IMR-90 (cell line): ENCODE measurements at regions not wholly inside any gene's neighbourhood (a gene's known extent, or its start where the extent isn't known, plus 50 kb on each side); places are given as distances from the start of the nearest gene placed in this dataset.

Experiments used
- ATAC-seq: fragments of 200-7000 bp; cut with Tn5 transposase; 2 replicates; pipeline ENCODE4 v1.9.1; 2020; ENCODE audit warnings: low read depth, mild to moderate bottlenecking, moderate library complexity
- BruUV-seq: library from RNA; stranded (reverse); fragments of 400-500 nt; replicated peaks from 2 replicates; lab custom pipeline; 2021; lab: Mats Ljungman, UMichigan
- CTCF ChIA-PET: fragments of 300-600 bp; formaldehyde crosslinking; extraction: SDS; loops from one replicate; lab custom pipeline; 2021; ENCODE audit warnings: antibody characterized with exemption; lab: Yijun Ruan, JAX
- POLR2A ChIA-PET: fragments of 300-600 bp; sonication (Branson Sonifier 250); formaldehyde crosslinking; loops from one replicate; lab custom pipeline; 2022; ENCODE audit warnings: antibody characterized with exemption; ENCODE audit not compliant: unreplicated experiment; lab: Charles Lee
- DNase-seq: peaks from one replicate; pipeline ENCODE4 v3.0.0; 2013
- H2AFZ ChIP-seq: replicated peaks from 2 replicates; pipeline ENCODE3; 2013; ENCODE audit warnings: low read length, mild to moderate bottlenecking; ENCODE audit not compliant: poor library complexity
- H2AK5ac ChIP-seq: 2 replicates; pipeline ENCODE4 v1.6.1; 2013; ENCODE audit warnings: low read depth, low read length, inconsistent platforms
- H2AK9ac ChIP-seq: replicated peaks from 2 replicates; pipeline ENCODE3; 2013; ENCODE audit warnings: mild to moderate bottlenecking, low read depth, low read length, moderate library complexity; ENCODE audit not compliant: poor library complexity
- H2BK120ac ChIP-seq: 2 replicates; pipeline ENCODE4 v1.6.1; 2013; ENCODE audit warnings: low read depth, low read length, inconsistent platforms
- H2BK15ac ChIP-seq: 3 replicates; pipeline ENCODE4 v1.6.1; 2013; ENCODE audit warnings: low read depth, low read length, inconsistent platforms
- H2BK20ac ChIP-seq: 2 replicates; pipeline ENCODE4 v1.6.1; 2013; ENCODE audit warnings: low read depth, mild to moderate bottlenecking, inconsistent platforms, low read length, moderate library complexity
- H2BK5ac ChIP-seq: 2 replicates; pipeline ENCODE4 v1.6.1; 2013; ENCODE audit warnings: mild to moderate bottlenecking, low read depth, low read length, inconsistent platforms; ENCODE audit not compliant: poor library complexity, severe bottlenecking
- H3K14ac ChIP-seq: replicated peaks from 2 replicates; pipeline ENCODE4 v1.6.1; 2013; ENCODE audit warnings: low read depth, low read length, inconsistent platforms
- H3K18ac ChIP-seq: 2 replicates; pipeline ENCODE4 v1.6.1; 2013; ENCODE audit warnings: low read depth, low read length, control low read depth
- H3K23ac ChIP-seq: 2 replicates; pipeline ENCODE4 v1.6.1; 2013; ENCODE audit warnings: low read depth, low read length, inconsistent platforms
- H3K27ac ChIP-seq: 2 replicates; pipeline ENCODE4 v1.5.1; 2013; ENCODE audit warnings: mild to moderate bottlenecking, control low read depth, low read length; ENCODE audit not compliant: insufficient read depth
- H3K27me3 ChIP-seq: 2 replicates; pipeline ENCODE4 v1.6.1; 2013; ENCODE audit warnings: low read length; ENCODE audit not compliant: control insufficient read depth, insufficient read depth
- H3K36me3 ChIP-seq: 2 replicates; pipeline ENCODE4 v1.6.1; 2013; ENCODE audit warnings: low read length, mixed read lengths; ENCODE audit not compliant: control insufficient read depth, insufficient read depth
- H3K4ac ChIP-seq: 2 replicates; pipeline ENCODE4 v1.6.1; 2013; ENCODE audit warnings: low read depth, low read length, inconsistent platforms
- H3K4me1 ChIP-seq: 2 replicates; pipeline ENCODE4 v1.6.1; 2013; ENCODE audit warnings: low read length, mixed read lengths; ENCODE audit not compliant: control insufficient read depth, insufficient read depth
- H3K4me2 ChIP-seq: 2 replicates; pipeline ENCODE4 v1.6.1; 2013; ENCODE audit warnings: low read depth, mild to moderate bottlenecking, control low read depth, low read length, moderate library complexity
- H3K4me3 ChIP-seq: 2 replicates; pipeline ENCODE4 v1.5.1; 2013; ENCODE audit warnings: low read depth, mild to moderate bottlenecking, control low read depth, low read length, moderate library complexity; ENCODE audit not compliant: insufficient read depth
- H3K56ac ChIP-seq: 2 replicates; pipeline ENCODE4 v1.6.1; 2013; ENCODE audit warnings: low read length, inconsistent platforms; ENCODE audit not compliant: insufficient read depth; ENCODE audit errors: extremely low read depth
- H3K79me1 ChIP-seq, 2 experiments: 2 replicates each; pipeline ENCODE4 v1.6.1; 2013; ENCODE audit warnings: low read length in 2 of 2, inconsistent platforms in 1 of 2, low read depth in 1 of 2
- H3K9ac ChIP-seq: 2 replicates; pipeline ENCODE4 v1.6.1; 2013; ENCODE audit warnings: low read depth, low read length, control low read depth
- H3K9me1 ChIP-seq: 2 replicates; pipeline ENCODE4 v1.6.1; 2013; ENCODE audit warnings: low read length, inconsistent platforms; ENCODE audit not compliant: insufficient read depth
- H3K9me3 ChIP-seq: 2 replicates; pipeline ENCODE4 v1.6.1; 2013; ENCODE audit warnings: low read length; ENCODE audit not compliant: control insufficient read depth, insufficient read depth
- H4K20me1 ChIP-seq: 2 replicates; pipeline ENCODE4 v1.6.1; 2013; ENCODE audit warnings: low read length, inconsistent platforms; ENCODE audit not compliant: insufficient read depth
- H4K5ac ChIP-seq: 2 replicates; pipeline ENCODE4 v1.6.1; 2013; ENCODE audit warnings: mild to moderate bottlenecking, low read depth, low read length, control low read depth
- H4K8ac ChIP-seq, 2 experiments: 2 replicates each; pipeline ENCODE4 v1.6.1; 2013; ENCODE audit warnings: low read depth in 2 of 2, low read length in 2 of 2, control low read depth in 1 of 2, inconsistent platforms in 1 of 2
- H4K91ac ChIP-seq: 2 replicates; pipeline ENCODE4 v1.6.1; 2013; ENCODE audit warnings: low read depth, low read length, inconsistent platforms; ENCODE audit not compliant: insufficient read depth
- BHLHE40 ChIP-seq: fragments of 150-350 bp; IDR thresholded peaks from 2 replicates; pipeline ENCODE4 v1.6.1; 2016; ENCODE audit warnings: mild to moderate bottlenecking, low read depth, low read length
- CEBPB ChIP-seq: IDR thresholded peaks from 2 replicates; pipeline ENCODE4 v1.6.1; 2012; ENCODE audit warnings: low read depth, low read length, improper control_type of control experiment
- MAZ ChIP-seq: IDR thresholded peaks from 2 replicates; pipeline ENCODE4 v1.6.1; 2012; ENCODE audit warnings: low read depth, mild to moderate bottlenecking, low read length, improper control_type of control experiment, moderate library complexity, borderline replicate concordance
- RFX5 ChIP-seq: IDR thresholded peaks from 2 replicates; pipeline ENCODE4 v1.8.0; 2012; ENCODE audit warnings: low read depth, mild to moderate bottlenecking, low read length, moderate library complexity
- WGBS, 2 experiments: methylation state at CpG; one replicate each; pipeline versions ENCODE4 v1.1.5 to v1.1.7; 2013; ENCODE audit warnings: missing lambda C conversion rate in 2 of 2; ENCODE audit not compliant: insufficient read length in 1 of 2; ENCODE audit errors: extremely low coverage in 2 of 2; 5-methylcytosine and 5-hydroxymethylcytosine counted together
- dilution Hi-C: fragments of 300-500 bp; cut with HindIII; formaldehyde crosslinking; loops from one replicate; pipeline ENCODE4 v1.14.3; 2018; ENCODE audit warnings: low sequenced_read_pairs; ENCODE audit not compliant: unreplicated experiment
- in situ Hi-C: fragments of 300-500 bp; cut with MboI; formaldehyde crosslinking; loops from 3 replicates; pipeline ENCODE4 v1.14.3; 2019; ENCODE audit warnings: low sequenced_read_pairs, inconsistent platforms, mixed read lengths
- intact Hi-C: fragments of 100-400 bp; cut with micrococcal nuclease; formaldehyde crosslinking; loops from 2 replicates; pipeline ENCODE4 v1.10.0; 2022
- TF ChIP-seq, protein P1 (sequence below): conservative IDR thresholded peaks from 2 replicates; pipeline ENCODE4 v1.5.1; 2012; ENCODE audit warnings: mild to moderate bottlenecking, low read depth, low read length, improper control_type of control experiment
- TF ChIP-seq, protein P2 (sequence below): fragments of 150-350 bp; IDR thresholded peaks from 2 replicates; pipeline ENCODE4 v1.6.1; 2017; ENCODE audit warnings: mild to moderate bottlenecking, antibody characterized with exemption, low read length, low read depth
- TF ChIP-seq, protein P3 (sequence below): fragments of 150-350 bp; IDR thresholded peaks from 2 replicates; pipeline ENCODE4 v1.6.1; 2016; ENCODE audit warnings: low read depth, mild to moderate bottlenecking, low read length, moderate library complexity, borderline replicate concordance

- H2AFZ ChIP-seq: no peak overlapping the region
- H3K9me1 ChIP-seq: no peaks in the 10 kb centered on the region
- no peak overlapping the region for H4K5ac ChIP-seq
- dilution Hi-C loops: no loop called here
- H2AK9ac ChIP-seq: no peak overlapping the region
- no peak overlapping the region for H3K56ac ChIP-seq
- H3K9ac ChIP-seq: no peak overlapping the region
- H3K23ac ChIP-seq: no peak overlapping the region
- H2BK5ac ChIP-seq: no peak overlapping the region
- ChIA-PET CTCF (no interaction called here), POLR2A (no interaction called here)
- no CpG with 5 or more reads among the region's 3 CpGs for WGBS, 2 experiments
- ATAC-seq (no peak), DNase-seq (no peak)
- no peak overlapping the region for H2BK20ac ChIP-seq
- no peak overlapping the region for H2AK5ac ChIP-seq
- no TSS peak for BruUV-seq
- no peaks in the 10 kb centered on the region for H3K9me3 ChIP-seq
- H3K4me1 ChIP-seq: no peaks in the 10 kb centered on the region
- no peak overlapping the region for H3K27ac ChIP-seq
- in situ Hi-C loops: no loop called here
- no peak overlapping the region for H3K4ac ChIP-seq
- no peaks in the 10 kb centered on the region for H3K36me3 ChIP-seq
- no peaks in the 10 kb centered on the region for H3K79me1 ChIP-seq
- H3K4me3 ChIP-seq: no peak overlapping the region
- H3K14ac ChIP-seq: no peak overlapping the region
- intact Hi-C loops: no loop called here
- no peak overlapping the region for H4K8ac ChIP-seq
- H4K91ac ChIP-seq: no peak overlapping the region
- TF ChIP-seq, protein P1, sequence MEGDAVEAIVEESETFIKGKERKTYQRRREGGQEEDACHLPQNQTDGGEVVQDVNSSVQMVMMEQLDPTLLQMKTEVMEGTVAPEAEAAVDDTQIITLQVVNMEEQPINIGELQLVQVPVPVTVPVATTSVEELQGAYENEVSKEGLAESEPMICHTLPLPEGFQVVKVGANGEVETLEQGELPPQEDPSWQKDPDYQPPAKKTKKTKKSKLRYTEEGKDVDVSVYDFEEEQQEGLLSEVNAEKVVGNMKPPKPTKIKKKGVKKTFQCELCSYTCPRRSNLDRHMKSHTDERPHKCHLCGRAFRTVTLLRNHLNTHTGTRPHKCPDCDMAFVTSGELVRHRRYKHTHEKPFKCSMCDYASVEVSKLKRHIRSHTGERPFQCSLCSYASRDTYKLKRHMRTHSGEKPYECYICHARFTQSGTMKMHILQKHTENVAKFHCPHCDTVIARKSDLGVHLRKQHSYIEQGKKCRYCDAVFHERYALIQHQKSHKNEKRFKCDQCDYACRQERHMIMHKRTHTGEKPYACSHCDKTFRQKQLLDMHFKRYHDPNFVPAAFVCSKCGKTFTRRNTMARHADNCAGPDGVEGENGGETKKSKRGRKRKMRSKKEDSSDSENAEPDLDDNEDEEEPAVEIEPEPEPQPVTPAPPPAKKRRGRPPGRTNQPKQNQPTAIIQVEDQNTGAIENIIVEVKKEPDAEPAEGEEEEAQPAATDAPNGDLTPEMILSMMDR: no peak
- TF ChIP-seq, protein P2, sequence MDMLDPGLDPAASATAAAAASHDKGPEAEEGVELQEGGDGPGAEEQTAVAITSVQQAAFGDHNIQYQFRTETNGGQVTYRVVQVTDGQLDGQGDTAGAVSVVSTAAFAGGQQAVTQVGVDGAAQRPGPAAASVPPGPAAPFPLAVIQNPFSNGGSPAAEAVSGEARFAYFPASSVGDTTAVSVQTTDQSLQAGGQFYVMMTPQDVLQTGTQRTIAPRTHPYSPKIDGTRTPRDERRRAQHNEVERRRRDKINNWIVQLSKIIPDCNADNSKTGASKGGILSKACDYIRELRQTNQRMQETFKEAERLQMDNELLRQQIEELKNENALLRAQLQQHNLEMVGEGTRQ: no peak
- no peak for TF ChIP-seq RFX5
- TF ChIP-seq CEBPB: no peak
- TF ChIP-seq MAZ: no peak
- no peak for TF ChIP-seq BHLHE40
- TF ChIP-seq, protein P3, sequence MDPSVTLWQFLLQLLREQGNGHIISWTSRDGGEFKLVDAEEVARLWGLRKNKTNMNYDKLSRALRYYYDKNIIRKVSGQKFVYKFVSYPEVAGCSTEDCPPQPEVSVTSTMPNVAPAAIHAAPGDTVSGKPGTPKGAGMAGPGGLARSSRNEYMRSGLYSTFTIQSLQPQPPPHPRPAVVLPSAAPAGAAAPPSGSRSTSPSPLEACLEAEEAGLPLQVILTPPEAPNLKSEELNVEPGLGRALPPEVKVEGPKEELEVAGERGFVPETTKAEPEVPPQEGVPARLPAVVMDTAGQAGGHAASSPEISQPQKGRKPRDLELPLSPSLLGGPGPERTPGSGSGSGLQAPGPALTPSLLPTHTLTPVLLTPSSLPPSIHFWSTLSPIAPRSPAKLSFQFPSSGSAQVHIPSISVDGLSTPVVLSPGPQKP: no peak
- H3K27me3 ChIP-seq: peaks cover 6% of the 10 kb centered on the region
- H2BK15ac ChIP-seq: no peak overlapping the region
- H4K20me1 ChIP-seq: no peaks in the 10 kb centered on the region
- no peak overlapping the region for H2BK120ac ChIP-seq
- H3K18ac ChIP-seq: no peak overlapping the region
- H3K4me2 ChIP-seq: no peak overlapping the region
Observed at GRCh38 chr2:131584380-131584779, 56.7 kb downstream of the CCDC74A start.
